ENCODE measurements at regions not wholly inside any gene's neighbourhood (a gene's known extent, or its start where the extent isn't known, plus 50 kb on each side); places are given as distances from the start of the nearest gene placed in this dataset.
"Not testable (repeated sequence)": the region's sequence is repeated elsewhere in the genome, so short reads cannot be mapped to it uniquely, and the experiment has no call there.

GRCh38 chr13:24574847-24575246 lies 62.3 kb upstream of the PARP4 start:
- H3K9me3 ChIP-seq (ENCODE audit: control insufficient read depth, insufficient read depth, low read depth, low read length) = no peaks in the 10 kb centered on the region
- H3K9ac ChIP-seq (ENCODE audit: insufficient read depth, low read length) = no peak overlapping the region
- no peak overlapping the region for H3K27ac ChIP-seq (ENCODE audit: insufficient read depth, low read length)
- no peak overlapping the region for H2AFZ ChIP-seq (ENCODE audit: low read length)
- H3K36me3 ChIP-seq (ENCODE audit: control insufficient read depth, insufficient read depth, low read length) = no peaks in the 10 kb centered on the region
- no peaks in the 10 kb centered on the region for H3K79me2 ChIP-seq (ENCODE audit: control insufficient read depth, insufficient read depth, low read length)
- no peak overlapping the region for H3K4me3 ChIP-seq (replicated peaks in 1 of 4; ENCODE audit: control extremely low read depth in 1 of 4, insufficient read depth in 1 of 4, low read depth in 3 of 4, low read length in 4 of 4)
- H3K27me3 ChIP-seq (ENCODE audit: control insufficient read depth, insufficient read depth, low read length) = no peaks in the 10 kb centered on the region
- H3K4me2 ChIP-seq (ENCODE audit: extremely low read depth, insufficient read depth, low read length) = no peak overlapping the region
- TF ChIP-seq, protein P1, sequence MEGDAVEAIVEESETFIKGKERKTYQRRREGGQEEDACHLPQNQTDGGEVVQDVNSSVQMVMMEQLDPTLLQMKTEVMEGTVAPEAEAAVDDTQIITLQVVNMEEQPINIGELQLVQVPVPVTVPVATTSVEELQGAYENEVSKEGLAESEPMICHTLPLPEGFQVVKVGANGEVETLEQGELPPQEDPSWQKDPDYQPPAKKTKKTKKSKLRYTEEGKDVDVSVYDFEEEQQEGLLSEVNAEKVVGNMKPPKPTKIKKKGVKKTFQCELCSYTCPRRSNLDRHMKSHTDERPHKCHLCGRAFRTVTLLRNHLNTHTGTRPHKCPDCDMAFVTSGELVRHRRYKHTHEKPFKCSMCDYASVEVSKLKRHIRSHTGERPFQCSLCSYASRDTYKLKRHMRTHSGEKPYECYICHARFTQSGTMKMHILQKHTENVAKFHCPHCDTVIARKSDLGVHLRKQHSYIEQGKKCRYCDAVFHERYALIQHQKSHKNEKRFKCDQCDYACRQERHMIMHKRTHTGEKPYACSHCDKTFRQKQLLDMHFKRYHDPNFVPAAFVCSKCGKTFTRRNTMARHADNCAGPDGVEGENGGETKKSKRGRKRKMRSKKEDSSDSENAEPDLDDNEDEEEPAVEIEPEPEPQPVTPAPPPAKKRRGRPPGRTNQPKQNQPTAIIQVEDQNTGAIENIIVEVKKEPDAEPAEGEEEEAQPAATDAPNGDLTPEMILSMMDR (conservative IDR thresholded peaks at IDR 0.05 in 1 of 2, IDR thresholded peaks at IDR 0.05 in 1 of 2; ENCODE audit: low read depth in 1 of 2, low read length in 2 of 2) = no peak
- TF ChIP-seq EZH2 (IDR thresholded peaks at IDR 0.05; ENCODE audit: low read length, missing control alignments) = no peak
- DNase-seq (ENCODE audit: low read depth in 2 of 2) = no peak
- H4K20me1 ChIP-seq (ENCODE audit: control insufficient read depth, extremely low read depth, insufficient read depth, low read length) = no peaks in the 10 kb centered on the region
- H3K4me1 ChIP-seq (ENCODE audit: control insufficient read depth, extremely low read depth, insufficient read depth, low read length) = no peaks in the 10 kb centered on the region

- H2AFZ ChIP-seq (ENCODE audit: low read length); H4K20me1 ChIP-seq (ENCODE audit: control insufficient read depth, extremely low read depth, insufficient read depth, low read length); H3K79me2 ChIP-seq (ENCODE audit: control insufficient read depth, insufficient read depth, low read length); H3K27ac ChIP-seq (ENCODE audit: insufficient read depth, low read length); H3K4me2 ChIP-seq (ENCODE audit: extremely low read depth, insufficient read depth, low read length); H3K36me3 ChIP-seq (ENCODE audit: control insufficient read depth, insufficient read depth, low read length); H3K9me3 ChIP-seq (ENCODE audit: control insufficient read depth, insufficient read depth, low read depth, low read length); H3K9ac ChIP-seq (ENCODE audit: insufficient read depth, low read length); H3K4me1 ChIP-seq (ENCODE audit: control insufficient read depth, extremely low read depth, insufficient read depth, low read length); H3K27me3 ChIP-seq (ENCODE audit: control insufficient read depth, insufficient read depth, low read length): not testable (repeated sequence)
- peak overlapping the region in 2 of 4 experiments; percentile 24 to 40 for H3K4me3 ChIP-seq (replicated peaks in 1 of 4; ENCODE audit: control extremely low read depth in 1 of 4, insufficient read depth in 1 of 4, low read depth in 3 of 4, low read length in 4 of 4)
- TF ChIP-seq, protein P1 (conservative IDR thresholded peaks at IDR 0.05 in 1 of 2, IDR thresholded peaks at IDR 0.05 in 1 of 2; ENCODE audit: low read depth in 1 of 2, low read length in 2 of 2) = peak; percentile 42 to 46
- peak; percentile 13 to 42 for DNase-seq (ENCODE audit: low read depth in 2 of 2)
Observed at GRCh38 chr13:24580315-24580714, 67.7 kb upstream of the PARP4 start.

DNA sequence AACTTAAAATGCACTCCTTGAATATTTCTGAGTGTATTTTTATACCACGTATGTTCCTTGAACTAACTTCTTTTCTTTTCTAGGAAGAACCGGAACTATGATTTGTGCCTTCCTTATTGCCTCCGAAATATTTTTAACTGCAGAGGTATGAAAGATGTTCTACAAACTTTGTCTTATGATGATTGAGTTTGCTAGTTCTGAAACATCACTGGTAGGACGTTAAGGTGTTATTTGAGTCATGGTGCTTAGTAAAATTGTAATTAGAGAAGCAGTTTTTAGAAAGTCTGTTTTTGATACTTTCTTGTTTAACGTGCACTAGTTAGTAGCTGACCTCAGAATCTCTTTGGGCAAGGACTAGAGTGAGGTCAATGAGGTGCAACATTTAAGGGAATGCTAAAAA lies 69.0 kb upstream of the PARP4 start:
- H2AFZ ChIP-seq (ENCODE audit: low read length); H3K4me3 ChIP-seq (replicated peaks in 1 of 4; ENCODE audit: control extremely low read depth in 1 of 4, insufficient read depth in 1 of 4, low read depth in 3 of 4, low read length in 4 of 4); H3K9ac ChIP-seq (ENCODE audit: insufficient read depth, low read length); H3K4me2 ChIP-seq (ENCODE audit: extremely low read depth, insufficient read depth, low read length); H3K4me1 ChIP-seq (ENCODE audit: control insufficient read depth, extremely low read depth, insufficient read depth, low read length); DNase-seq (ENCODE audit: low read depth in 2 of 2); H3K27me3 ChIP-seq (ENCODE audit: control insufficient read depth, insufficient read depth, low read length); H4K20me1 ChIP-seq (ENCODE audit: control insufficient read depth, extremely low read depth, insufficient read depth, low read length); H3K27ac ChIP-seq (ENCODE audit: insufficient read depth, low read length); H3K36me3 ChIP-seq (ENCODE audit: control insufficient read depth, insufficient read depth, low read length); H3K9me3 ChIP-seq (ENCODE audit: control insufficient read depth, insufficient read depth, low read depth, low read length); H3K79me2 ChIP-seq (ENCODE audit: control insufficient read depth, insufficient read depth, low read length): not testable (repeated sequence)

- not testable (repeated sequence) for H3K9ac ChIP-seq (ENCODE audit: insufficient read depth, low read length); H3K4me1 ChIP-seq (ENCODE audit: control insufficient read depth, extremely low read depth, insufficient read depth, low read length); H3K79me2 ChIP-seq (ENCODE audit: control insufficient read depth, insufficient read depth, low read length); H3K27ac ChIP-seq (ENCODE audit: insufficient read depth, low read length); H3K4me3 ChIP-seq (replicated peaks in 1 of 4; ENCODE audit: control extremely low read depth in 1 of 4, insufficient read depth in 1 of 4, low read depth in 3 of 4, low read length in 4 of 4); H2AFZ ChIP-seq (ENCODE audit: low read length); H4K20me1 ChIP-seq (ENCODE audit: control insufficient read depth, extremely low read depth, insufficient read depth, low read length); DNase-seq (ENCODE audit: low read depth in 2 of 2); H3K27me3 ChIP-seq (ENCODE audit: control insufficient read depth, insufficient read depth, low read length); H3K4me2 ChIP-seq (ENCODE audit: extremely low read depth, insufficient read depth, low read length); H3K36me3 ChIP-seq (ENCODE audit: control insufficient read depth, insufficient read depth, low read length); H3K9me3 ChIP-seq (ENCODE audit: control insufficient read depth, insufficient read depth, low read depth, low read length)
Observed at GRCh38 chr13:24591697-24592096, 79.1 kb upstream of the PARP4 start.

DNA sequence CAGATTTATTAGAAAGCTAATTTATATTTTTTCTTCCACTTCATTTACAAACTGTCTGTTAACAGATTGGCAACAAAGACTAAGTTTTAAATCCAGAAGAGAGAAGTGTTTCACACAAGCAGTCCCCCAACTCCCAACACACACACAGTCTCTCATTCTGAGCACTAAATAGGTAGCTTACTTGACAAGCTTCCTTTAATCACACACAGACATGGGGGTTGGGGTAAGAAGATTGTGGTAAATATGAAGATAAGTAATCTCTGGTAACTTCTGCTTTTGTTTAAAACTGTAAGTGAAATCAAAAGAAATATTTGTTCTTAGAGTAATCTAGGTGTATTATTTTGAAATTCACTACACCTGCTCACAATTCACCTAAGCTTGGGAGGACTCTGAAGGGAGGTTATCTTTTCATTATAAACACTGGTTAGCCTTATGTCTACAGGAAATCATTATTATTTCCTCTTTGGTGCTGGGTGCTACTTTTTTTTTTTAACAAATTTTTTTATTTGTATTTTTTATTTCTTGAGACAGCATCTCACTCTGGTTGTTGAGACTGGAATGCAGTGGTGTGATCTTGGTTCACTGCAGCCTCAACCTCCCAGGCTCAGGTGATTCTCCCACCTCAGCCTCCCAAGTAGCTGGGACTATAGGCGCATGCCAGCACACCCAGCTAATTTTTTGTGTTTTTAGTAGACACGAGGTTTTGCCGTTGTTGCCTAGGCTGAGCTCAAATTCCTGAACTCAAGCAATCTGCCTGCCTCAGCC lies 82.1 kb upstream of the ATP12A start:
- not testable (repeated sequence) for H3K9me3 ChIP-seq (ENCODE audit: control insufficient read depth, insufficient read depth, low read depth, low read length); H3K79me2 ChIP-seq (ENCODE audit: control insufficient read depth, insufficient read depth, low read length); H3K36me3 ChIP-seq (ENCODE audit: control insufficient read depth, insufficient read depth, low read length); H3K9ac ChIP-seq (ENCODE audit: insufficient read depth, low read length); DNase-seq (ENCODE audit: low read depth in 2 of 2); H3K27ac ChIP-seq (ENCODE audit: insufficient read depth, low read length); H2AFZ ChIP-seq (ENCODE audit: low read length); H3K4me3 ChIP-seq (replicated peaks in 1 of 4; ENCODE audit: control extremely low read depth in 1 of 4, insufficient read depth in 1 of 4, low read depth in 3 of 4, low read length in 4 of 4); H3K27me3 ChIP-seq (ENCODE audit: control insufficient read depth, insufficient read depth, low read length); H3K4me1 ChIP-seq (ENCODE audit: control insufficient read depth, extremely low read depth, insufficient read depth, low read length); H4K20me1 ChIP-seq (ENCODE audit: control insufficient read depth, extremely low read depth, insufficient read depth, low read length); H3K4me2 ChIP-seq (ENCODE audit: extremely low read depth, insufficient read depth, low read length)
